ENCODE measurements at regions not wholly inside any gene's neighbourhood (a gene's known extent, or its start where the extent isn't known, plus 50 kb on each side); places are given as distances from the start of the nearest gene placed in this dataset.

DNA sequence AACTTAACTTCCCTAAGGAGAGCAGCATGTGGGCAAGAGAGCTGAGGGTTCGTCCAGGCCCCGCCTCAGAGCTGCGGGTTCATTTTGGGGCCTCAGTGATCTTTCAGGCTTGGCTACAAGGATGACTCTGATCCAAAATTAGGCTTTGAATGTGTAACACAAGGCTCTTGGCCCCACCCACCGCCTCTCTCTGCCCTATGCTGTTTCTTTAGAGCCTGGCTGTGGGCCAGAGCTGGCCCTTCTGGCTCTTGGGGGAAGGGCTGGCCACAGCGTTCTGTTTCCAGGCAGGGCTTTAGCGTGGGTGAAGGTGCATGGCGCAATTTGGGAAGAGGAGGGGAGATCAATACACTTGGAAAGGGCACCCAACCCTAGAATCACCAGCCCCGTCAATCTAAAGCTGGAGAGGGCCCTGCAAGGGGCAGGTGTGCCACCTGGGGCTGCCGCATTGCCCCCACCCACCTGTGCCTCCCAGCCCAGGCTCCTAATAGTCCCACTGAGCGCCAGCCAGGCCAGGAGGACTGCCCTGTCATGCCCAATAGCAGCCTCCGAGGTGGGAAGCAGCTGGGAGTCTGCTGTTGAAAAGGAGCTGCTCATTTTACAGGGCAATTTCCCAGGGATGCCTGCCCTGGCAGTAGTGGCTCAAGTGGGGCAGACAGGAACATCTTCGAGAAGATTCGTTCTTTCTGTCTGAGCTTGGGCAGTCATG lies 84.5 kb upstream of the MAML3 start:
- H3K4me1 Mint-ChIP-seq = peaks cover 58% of the 10 kb centered on the region

GRCh38 chr4:140237616-140238350 lies 83.8 kb upstream of the MAML3 start:
- no peak overlapping the region for H3K4me3 ChIP-seq (ENCODE audit: low read length)
- Mint-ChIP-seq H3K9me3 (no peaks in the 10 kb centered on the region), H3K27me3 (ENCODE audit: insufficient read depth) (no peaks in the 10 kb centered on the region), H3K4me3 (peak overlapping the region; percentile 8), H3K4me1 (peaks cover 52% of the 10 kb centered on the region), H3K27ac (peak overlapping the region; percentile 81), H3K36me3 (ENCODE audit: low read depth) (no peaks in the 10 kb centered on the region)
- no peak for TF ChIP-seq CTCF (conservative IDR thresholded peaks at IDR 0.05)
- peak; percentile 91 for DNase-seq
- WGBS, 2 experiments (ENCODE audit: insufficient coverage in 1 of 2, insufficient read length in 1 of 2) = 18 to 23% methylated on average over 13 to 16 of the region's 16 CpGs
- peaks cover 25% of the 10 kb centered on the region for H3K4me1 ChIP-seq (ENCODE audit: control insufficient read depth, insufficient read depth, low read length)
- no peaks in the 10 kb centered on the region for H3K36me3 ChIP-seq (ENCODE audit: control insufficient read depth, insufficient read depth, low read length)
- H3K9me3 ChIP-seq (ENCODE audit: control insufficient read depth, low read length) = no peaks in the 10 kb centered on the region
- H3K27me3 ChIP-seq (ENCODE audit: control insufficient read depth, insufficient read depth, low read length, poor library complexity, severe bottlenecking) = no peaks in the 10 kb centered on the region
- H3K9ac ChIP-seq (ENCODE audit: extremely low read depth, low read length, poor library complexity, severe bottlenecking) = no peak overlapping the region
- peak overlapping the region; percentile 97 for H3K27ac ChIP-seq (ENCODE audit: low read depth, low read length)

More for the DNA sequence above, 84.5 kb upstream of the MAML3 start:
- DNase-seq = peak; percentile 75
- Histone ChIP-seq H3K4me1 (ENCODE audit: control insufficient read depth, insufficient read depth, low read length) (peaks cover 26% of the 10 kb centered on the region), H3K27ac (ENCODE audit: low read depth, low read length) (peak overlapping the region; percentile 97), H3K36me3 (ENCODE audit: control insufficient read depth, insufficient read depth, low read length) (no peaks in the 10 kb centered on the region), H3K9ac (ENCODE audit: extremely low read depth, low read length, poor library complexity, severe bottlenecking) (no peak overlapping the region), H3K9me3 (ENCODE audit: control insufficient read depth, low read length) (no peaks in the 10 kb centered on the region), H3K27me3 (ENCODE audit: control insufficient read depth, insufficient read depth, low read length, poor library complexity, severe bottlenecking) (no peaks in the 10 kb centered on the region), H3K4me3 (ENCODE audit: low read length) (no peak overlapping the region)
- WGBS, 2 experiments (ENCODE audit: insufficient coverage in 1 of 2, insufficient read length in 1 of 2) = 62 to 64% methylated on average over 7 to 13 of the region's 13 CpGs
- Mint-ChIP-seq H3K36me3 (ENCODE audit: low read depth) (no peaks in the 10 kb centered on the region), H3K27ac (peak overlapping the region; percentile 81), H3K9me3 (no peaks in the 10 kb centered on the region), H3K27me3 (ENCODE audit: insufficient read depth) (no peaks in the 10 kb centered on the region), H3K4me3 (no peak overlapping the region)
- TF ChIP-seq CTCF (conservative IDR thresholded peaks at IDR 0.05) = no peak

DNA sequence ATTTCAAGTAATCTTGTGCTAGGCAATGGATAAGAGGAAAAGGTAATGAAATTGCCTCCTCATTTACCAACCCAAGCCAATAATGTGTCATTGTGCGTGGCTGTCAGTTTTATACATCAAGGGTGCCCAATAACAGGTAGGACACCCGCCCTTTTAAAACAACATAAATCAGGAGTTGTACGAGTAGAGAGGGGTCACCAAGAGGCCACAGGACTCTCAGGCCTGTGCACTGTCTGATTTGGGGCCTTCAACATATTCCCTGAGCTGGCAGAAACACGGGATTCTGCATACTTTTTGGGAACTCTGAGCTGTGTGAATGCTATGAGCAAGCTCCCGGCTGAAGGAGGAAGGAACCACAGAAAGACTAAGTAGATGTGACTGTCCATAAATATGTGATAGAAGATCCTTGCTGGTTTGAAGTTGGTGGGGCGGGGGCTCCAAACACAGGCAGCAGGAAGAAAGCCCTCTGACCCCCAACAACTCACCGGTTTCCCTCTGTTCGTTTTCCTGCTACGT lies 82.7 kb upstream of the MAML3 start:
- no peaks in the 10 kb centered on the region for H3K27me3 Mint-ChIP-seq (ENCODE audit: insufficient read depth)
- TF ChIP-seq CTCF (conservative IDR thresholded peaks at IDR 0.05) = no peak
- H3K27me3 ChIP-seq (ENCODE audit: control insufficient read depth, insufficient read depth, low read length, poor library complexity, severe bottlenecking) = no peaks in the 10 kb centered on the region
- no peak for DNase-seq
- H3K4me1 ChIP-seq (ENCODE audit: control insufficient read depth, insufficient read depth, low read length) = peaks cover 32% of the 10 kb centered on the region
- H3K36me3 ChIP-seq (ENCODE audit: control insufficient read depth, insufficient read depth, low read length) = no peaks in the 10 kb centered on the region
- H3K27ac Mint-ChIP-seq = peak overlapping the region; percentile 46
- H3K36me3 Mint-ChIP-seq (ENCODE audit: low read depth) = no peaks in the 10 kb centered on the region
- WGBS, 2 experiments (ENCODE audit: insufficient coverage in 1 of 2, insufficient read length in 1 of 2) = 83 to 90% methylated on average over 7 to 9 of the region's 9 CpGs
- H3K9ac ChIP-seq (ENCODE audit: extremely low read depth, low read length, poor library complexity, severe bottlenecking) = no peak overlapping the region
- H3K9me3 Mint-ChIP-seq = no peaks in the 10 kb centered on the region
- H3K9me3 ChIP-seq (ENCODE audit: control insufficient read depth, low read length) = no peaks in the 10 kb centered on the region
- no peak overlapping the region for H3K4me3 ChIP-seq (ENCODE audit: low read length)
- H3K4me1 Mint-ChIP-seq = peaks cover 59% of the 10 kb centered on the region
- peak overlapping the region; percentile 97 for H3K27ac ChIP-seq (ENCODE audit: low read depth, low read length)
- no peak overlapping the region for H3K4me3 Mint-ChIP-seq
